ENCODE measurements at regions not wholly inside any gene's neighbourhood (a gene's known extent, or its start where the extent isn't known, plus 50 kb on each side); places are given as distances from the start of the nearest gene placed in this dataset.

DNA sequence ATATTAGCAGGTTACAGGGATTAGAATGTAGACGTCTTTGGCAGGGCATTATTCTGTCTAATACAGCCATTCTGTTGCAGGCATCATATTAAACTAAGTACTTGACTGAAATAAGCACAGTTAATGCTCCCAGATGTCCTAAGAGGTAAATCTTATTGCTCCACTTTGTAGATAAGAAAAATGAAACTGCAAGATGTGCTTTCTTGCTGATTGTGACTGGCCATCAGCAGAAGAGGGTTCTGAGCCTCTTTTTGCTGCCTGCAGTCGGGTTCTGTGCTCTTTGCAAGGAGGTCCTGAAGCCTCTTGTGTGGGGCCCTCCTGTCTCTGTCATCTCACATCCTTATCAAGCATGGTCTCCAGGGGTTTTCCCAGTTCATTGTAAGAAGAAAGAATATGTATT, 167.1 kb downstream of the KCNJ2 start:
- DNase-seq (ENCODE audit: low spot score) = no peak
- H3K27ac ChIP-seq = no peak overlapping the region
- no peaks in the 10 kb centered on the region for H3K27me3 ChIP-seq (replicated peaks; ENCODE audit: insufficient read depth)
- TF ChIP-seq POLR2AphosphoS5 (IDR thresholded peaks at IDR 0.05) (no peak), POLR2A (IDR thresholded peaks at IDR 0.05) (no peak)
- TF ChIP-seq, protein P1, sequence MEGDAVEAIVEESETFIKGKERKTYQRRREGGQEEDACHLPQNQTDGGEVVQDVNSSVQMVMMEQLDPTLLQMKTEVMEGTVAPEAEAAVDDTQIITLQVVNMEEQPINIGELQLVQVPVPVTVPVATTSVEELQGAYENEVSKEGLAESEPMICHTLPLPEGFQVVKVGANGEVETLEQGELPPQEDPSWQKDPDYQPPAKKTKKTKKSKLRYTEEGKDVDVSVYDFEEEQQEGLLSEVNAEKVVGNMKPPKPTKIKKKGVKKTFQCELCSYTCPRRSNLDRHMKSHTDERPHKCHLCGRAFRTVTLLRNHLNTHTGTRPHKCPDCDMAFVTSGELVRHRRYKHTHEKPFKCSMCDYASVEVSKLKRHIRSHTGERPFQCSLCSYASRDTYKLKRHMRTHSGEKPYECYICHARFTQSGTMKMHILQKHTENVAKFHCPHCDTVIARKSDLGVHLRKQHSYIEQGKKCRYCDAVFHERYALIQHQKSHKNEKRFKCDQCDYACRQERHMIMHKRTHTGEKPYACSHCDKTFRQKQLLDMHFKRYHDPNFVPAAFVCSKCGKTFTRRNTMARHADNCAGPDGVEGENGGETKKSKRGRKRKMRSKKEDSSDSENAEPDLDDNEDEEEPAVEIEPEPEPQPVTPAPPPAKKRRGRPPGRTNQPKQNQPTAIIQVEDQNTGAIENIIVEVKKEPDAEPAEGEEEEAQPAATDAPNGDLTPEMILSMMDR (IDR thresholded peaks at IDR 0.05) = no peak
- intact Hi-C loops (cut with DNase I) = no loop called here
- H3K9me3 ChIP-seq = no peaks in the 10 kb centered on the region
- H3K4me1 ChIP-seq (replicated peaks) = no peaks in the 10 kb centered on the region
- H3K4me3 ChIP-seq = no peak overlapping the region
- no peaks in the 10 kb centered on the region for H3K36me3 ChIP-seq
- WGBS = 83% methylated on average over 2 of the region's 2 CpGs

DNA sequence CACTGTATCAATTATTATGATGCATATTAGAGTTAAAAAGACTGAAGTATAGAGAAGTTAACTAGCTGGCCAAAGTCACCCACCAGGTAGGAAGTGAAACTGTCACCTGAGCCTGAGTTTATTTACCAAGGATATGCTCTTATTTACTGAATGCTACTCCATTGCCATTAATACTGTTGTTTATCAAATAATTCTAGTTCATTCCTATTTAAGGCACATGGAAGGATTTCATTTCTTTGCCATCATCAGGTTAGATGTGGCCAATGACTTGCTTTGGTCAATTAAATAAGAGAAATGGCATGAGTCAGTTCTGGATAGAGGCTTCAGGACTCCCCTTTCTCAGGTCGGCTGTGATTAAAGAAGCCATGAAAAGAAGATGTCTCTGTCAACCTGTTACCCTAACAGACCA, 169.6 kb downstream of the KCNJ2 start:
- H3K9me3 ChIP-seq = no peaks in the 10 kb centered on the region
- intact Hi-C loops (cut with DNase I) = no loop called here
- DNase-seq (ENCODE audit: low spot score) = no peak
- 71% methylated on average over 1 of the region's 1 CpG for WGBS
- H3K4me1 ChIP-seq (replicated peaks) = no peaks in the 10 kb centered on the region
- no peak overlapping the region for H3K27ac ChIP-seq
- no peaks in the 10 kb centered on the region for H3K36me3 ChIP-seq
- H3K27me3 ChIP-seq (replicated peaks; ENCODE audit: insufficient read depth) = no peaks in the 10 kb centered on the region
- H3K4me3 ChIP-seq = no peak overlapping the region
- no peak for TF ChIP-seq POLR2AphosphoS5 (IDR thresholded peaks at IDR 0.05)

DNA sequence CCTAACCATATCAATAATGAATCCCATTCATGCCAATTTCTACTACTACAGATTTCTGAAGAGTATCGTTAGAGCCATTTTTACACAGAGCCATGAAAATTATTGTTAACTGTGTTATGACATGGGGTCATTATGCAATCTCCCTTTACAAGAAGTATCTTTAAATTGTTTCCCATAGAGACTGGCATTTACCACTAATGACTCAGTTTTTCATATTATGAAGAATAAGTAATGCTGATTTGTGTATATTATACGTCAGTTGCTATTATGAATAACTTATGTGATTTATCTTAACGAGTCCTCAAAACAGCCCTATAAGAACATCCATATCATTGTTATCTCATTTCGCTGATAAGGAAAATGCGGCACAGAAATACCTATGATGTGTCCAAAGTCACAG, 173.8 kb downstream of the KCNJ2 start:
- TF ChIP-seq, protein P1 (IDR thresholded peaks at IDR 0.05) = no peak
- TF ChIP-seq POLR2A (IDR thresholded peaks at IDR 0.05) (no peak), POLR2AphosphoS5 (IDR thresholded peaks at IDR 0.05) (no peak)
- intact Hi-C loops (cut with DNase I) = no loop called here
- H3K9me3 ChIP-seq = no peaks in the 10 kb centered on the region
- 88% methylated on average over 5 of the region's 5 CpGs for WGBS
- no peaks in the 10 kb centered on the region for H3K4me1 ChIP-seq (replicated peaks)
- no peak overlapping the region for H3K27ac ChIP-seq
- no peaks in the 10 kb centered on the region for H3K27me3 ChIP-seq (replicated peaks; ENCODE audit: insufficient read depth)
- H3K4me3 ChIP-seq = no peak overlapping the region
- no peak for DNase-seq (ENCODE audit: low spot score)
- no peaks in the 10 kb centered on the region for H3K36me3 ChIP-seq

DNA sequence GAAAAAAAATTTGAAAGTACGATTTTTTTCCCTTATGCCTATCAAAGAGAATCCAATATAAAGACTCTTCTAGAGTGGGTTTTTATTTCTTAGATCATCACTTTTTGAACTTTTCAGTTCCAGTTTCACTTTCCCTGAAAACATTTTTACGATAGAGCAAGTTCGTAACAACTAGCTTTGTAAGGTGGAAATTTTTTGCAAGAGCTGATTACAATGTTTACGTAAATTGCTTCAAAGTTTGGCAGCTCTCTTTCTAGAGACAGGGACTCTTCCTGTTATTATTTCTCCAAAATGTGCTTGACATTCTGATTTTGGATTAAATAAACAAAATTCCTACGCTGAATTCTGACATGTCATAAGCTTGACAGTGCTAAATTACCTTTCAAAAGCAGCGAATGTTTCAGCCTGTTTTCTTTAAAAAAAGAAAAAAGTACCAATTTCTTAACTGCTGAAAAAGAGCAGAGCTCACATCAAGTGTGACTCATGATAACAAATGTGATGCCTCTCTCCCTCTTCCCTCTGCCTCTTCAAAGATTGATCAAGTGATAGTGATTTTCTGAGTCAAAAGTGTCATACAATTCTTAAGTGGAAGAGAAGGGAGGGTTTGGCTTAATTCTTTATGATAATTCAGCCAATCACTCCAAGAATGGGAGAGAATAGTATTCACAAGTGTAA, 175.2 kb downstream of the KCNJ2 start:
- H3K9me3 ChIP-seq = no peaks in the 10 kb centered on the region
- DNase-seq (ENCODE audit: low spot score) = no peak
- WGBS = 5% methylated on average over 6 of the region's 6 CpGs
- H3K27ac ChIP-seq = no peak overlapping the region
- TF ChIP-seq POLR2A (IDR thresholded peaks at IDR 0.05) = no peak
- TF ChIP-seq, protein P1 (IDR thresholded peaks at IDR 0.05) = no peak
- TF ChIP-seq POLR2AphosphoS5 (IDR thresholded peaks at IDR 0.05) = no peak
- H3K4me3 ChIP-seq = peak overlapping the region in 1 of 2 donors; percentile 9
- intact Hi-C loops (cut with DNase I) = no loop called here
- no peaks in the 10 kb centered on the region for H3K4me1 ChIP-seq (replicated peaks)
- no peaks in the 10 kb centered on the region for H3K27me3 ChIP-seq (replicated peaks; ENCODE audit: insufficient read depth)
- no peaks in the 10 kb centered on the region for H3K36me3 ChIP-seq

DNA sequence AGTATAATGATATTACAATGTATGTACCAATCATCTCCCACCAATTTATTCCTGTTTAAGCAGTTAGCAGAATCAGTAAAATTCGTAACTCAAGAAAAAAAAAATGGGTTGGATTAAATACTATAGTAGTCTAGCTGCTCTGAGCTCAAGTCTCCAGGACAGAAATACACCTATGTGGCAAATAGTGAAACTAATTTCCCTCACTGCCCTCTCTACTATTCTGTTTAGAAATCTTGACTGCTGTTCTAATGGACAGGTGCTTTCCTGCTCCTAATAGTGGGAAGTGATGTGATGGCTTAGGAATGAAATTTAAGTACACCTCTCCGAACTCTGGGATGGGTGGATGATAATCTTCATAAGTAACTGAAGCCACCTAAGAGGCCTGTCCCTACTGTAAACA, 175.7 kb downstream of the KCNJ2 start:
- Histone ChIP-seq H3K9me3 (no peaks in the 10 kb centered on the region), H3K4me3 (no peak overlapping the region), H3K27me3 (replicated peaks; ENCODE audit: insufficient read depth) (no peaks in the 10 kb centered on the region), H3K36me3 (no peaks in the 10 kb centered on the region), H3K4me1 (replicated peaks) (no peaks in the 10 kb centered on the region), H3K27ac (no peak overlapping the region)
- no peak for DNase-seq (ENCODE audit: low spot score)
- no peak for TF ChIP-seq POLR2A (IDR thresholded peaks at IDR 0.05)
- TF ChIP-seq, protein P1 (IDR thresholded peaks at IDR 0.05) = no peak
- no peak for TF ChIP-seq POLR2AphosphoS5 (IDR thresholded peaks at IDR 0.05)
- 71% methylated on average over 2 of the region's 2 CpGs for WGBS
- intact Hi-C loops (cut with DNase I) = no loop called here
